ENCODE measurements at regions not wholly inside any gene's neighbourhood (a gene's known extent, or its start where the extent isn't known, plus 50 kb on each side); places are given as distances from the start of the nearest gene placed in this dataset.
A peak's percentile ranks its signal among the peaks of the same experiment; 100 is the strongest.

DNA sequence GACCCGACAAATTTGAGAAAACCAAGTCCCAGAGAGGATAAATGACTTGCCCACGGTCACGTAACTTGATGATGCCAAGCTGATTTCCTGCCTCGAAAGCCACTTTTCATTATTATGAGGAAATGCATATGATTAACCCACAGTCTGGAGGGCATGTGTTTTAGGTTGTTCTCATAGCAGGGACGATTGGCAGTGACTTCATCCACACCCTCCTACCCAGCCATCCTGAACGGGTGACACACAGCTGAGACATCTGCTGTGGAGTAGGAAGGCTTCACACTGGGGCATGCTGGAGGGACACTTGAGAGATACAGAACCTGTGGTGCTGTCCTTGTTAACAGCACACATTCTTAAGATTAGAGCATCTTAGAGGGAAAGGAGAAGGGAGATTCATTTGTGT is 65.4 kb upstream of the WDFY2 start:
- H3K4me1 ChIP-seq (ENCODE audit: control insufficient read depth, insufficient read depth, low read length) = peaks cover 19% of the 10 kb centered on the region
- WGBS (ENCODE audit: insufficient coverage) = 30% methylated on average over 6 of the region's 6 CpGs
- peak; percentile 55 to 76 (median 60) for ATAC-seq

DNA sequence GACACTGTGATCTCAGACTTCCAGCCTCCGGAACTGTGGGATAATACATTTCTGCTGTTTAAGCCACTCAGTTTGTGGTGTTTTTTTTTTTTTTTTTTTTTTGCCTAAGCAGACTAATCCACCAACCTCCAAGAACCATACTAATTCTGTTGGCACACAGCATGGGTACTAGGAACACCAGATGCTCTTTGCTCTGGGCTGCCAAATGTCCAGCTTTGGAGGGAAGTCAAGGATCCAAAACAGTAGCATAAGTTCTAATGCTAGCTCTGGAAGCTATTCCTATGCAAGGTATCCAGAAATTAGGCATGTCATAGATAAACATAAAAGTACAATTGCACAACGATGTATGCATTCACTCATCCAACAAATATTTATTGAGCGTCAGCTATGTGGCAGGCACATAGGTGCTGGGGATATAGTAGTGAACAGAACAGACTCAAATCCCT is 64.5 kb upstream of the WDFY2 start:
- intact Hi-C loops (cut with micrococcal nuclease) = no loop called here
- Histone ChIP-seq H3K36me3 (ENCODE audit: control insufficient read depth, insufficient read depth, low read length) (no peaks in the 10 kb centered on the region), H3K4me1 (ENCODE audit: control insufficient read depth, insufficient read depth, low read length) (peaks cover 22% of the 10 kb centered on the region), H3K4me3 (ENCODE audit: low read length) (no peak overlapping the region), H3K9me3 (ENCODE audit: control insufficient read depth, insufficient read depth, low read length) (no peaks in the 10 kb centered on the region), H3K27me3 (ENCODE audit: control insufficient read depth, insufficient read depth, low read length) (no peaks in the 10 kb centered on the region), H3K27ac (ENCODE audit: low read length) (no peak overlapping the region)
- Mint-ChIP-seq H3K9me3 (no peaks in the 10 kb centered on the region), H3K4me3 (no peak overlapping the region), H3K4me1 (peaks cover 13 to 19% of the 10 kb centered on the region in 2 donors), H3K36me3 (no peaks in the 10 kb centered on the region), H3K27ac (peak overlapping the region in 1 of 2 donors; percentile 83), H3K27me3 (ENCODE audit: low read depth in 2 of 2) (no peaks in the 10 kb centered on the region)
- no CpG with 5 or more reads among the region's 3 CpGs for WGBS (ENCODE audit: insufficient coverage)
- DNase-seq = no peak
- no peak for ATAC-seq
- TF ChIP-seq, protein P1, sequence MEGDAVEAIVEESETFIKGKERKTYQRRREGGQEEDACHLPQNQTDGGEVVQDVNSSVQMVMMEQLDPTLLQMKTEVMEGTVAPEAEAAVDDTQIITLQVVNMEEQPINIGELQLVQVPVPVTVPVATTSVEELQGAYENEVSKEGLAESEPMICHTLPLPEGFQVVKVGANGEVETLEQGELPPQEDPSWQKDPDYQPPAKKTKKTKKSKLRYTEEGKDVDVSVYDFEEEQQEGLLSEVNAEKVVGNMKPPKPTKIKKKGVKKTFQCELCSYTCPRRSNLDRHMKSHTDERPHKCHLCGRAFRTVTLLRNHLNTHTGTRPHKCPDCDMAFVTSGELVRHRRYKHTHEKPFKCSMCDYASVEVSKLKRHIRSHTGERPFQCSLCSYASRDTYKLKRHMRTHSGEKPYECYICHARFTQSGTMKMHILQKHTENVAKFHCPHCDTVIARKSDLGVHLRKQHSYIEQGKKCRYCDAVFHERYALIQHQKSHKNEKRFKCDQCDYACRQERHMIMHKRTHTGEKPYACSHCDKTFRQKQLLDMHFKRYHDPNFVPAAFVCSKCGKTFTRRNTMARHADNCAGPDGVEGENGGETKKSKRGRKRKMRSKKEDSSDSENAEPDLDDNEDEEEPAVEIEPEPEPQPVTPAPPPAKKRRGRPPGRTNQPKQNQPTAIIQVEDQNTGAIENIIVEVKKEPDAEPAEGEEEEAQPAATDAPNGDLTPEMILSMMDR (IDR thresholded peaks at IDR 0.05) = no peak

More for the DNA sequence above, 65.4 kb upstream of the WDFY2 start:
- Mint-ChIP-seq H3K27ac (peak overlapping the region in 1 of 2 donors; percentile 83), H3K9me3 (no peaks in the 10 kb centered on the region), H3K4me3 (no peak overlapping the region), H3K36me3 (no peaks in the 10 kb centered on the region), H3K27me3 (ENCODE audit: low read depth in 2 of 2) (no peaks in the 10 kb centered on the region), H3K4me1 (peaks cover 13 to 19% of the 10 kb centered on the region in 2 donors)
- TF ChIP-seq, protein P1 (IDR thresholded peaks at IDR 0.05) = no peak
- Histone ChIP-seq H3K9me3 (ENCODE audit: control insufficient read depth, insufficient read depth, low read length) (no peaks in the 10 kb centered on the region), H3K27me3 (ENCODE audit: control insufficient read depth, insufficient read depth, low read length) (no peaks in the 10 kb centered on the region), H3K27ac (ENCODE audit: low read length) (no peak overlapping the region), H3K4me3 (ENCODE audit: low read length) (no peak overlapping the region), H3K36me3 (ENCODE audit: control insufficient read depth, insufficient read depth, low read length) (no peaks in the 10 kb centered on the region)
- intact Hi-C loops (cut with micrococcal nuclease) = no loop called here
- peak in 1 of 2 donors; percentile 9 for DNase-seq

DNA sequence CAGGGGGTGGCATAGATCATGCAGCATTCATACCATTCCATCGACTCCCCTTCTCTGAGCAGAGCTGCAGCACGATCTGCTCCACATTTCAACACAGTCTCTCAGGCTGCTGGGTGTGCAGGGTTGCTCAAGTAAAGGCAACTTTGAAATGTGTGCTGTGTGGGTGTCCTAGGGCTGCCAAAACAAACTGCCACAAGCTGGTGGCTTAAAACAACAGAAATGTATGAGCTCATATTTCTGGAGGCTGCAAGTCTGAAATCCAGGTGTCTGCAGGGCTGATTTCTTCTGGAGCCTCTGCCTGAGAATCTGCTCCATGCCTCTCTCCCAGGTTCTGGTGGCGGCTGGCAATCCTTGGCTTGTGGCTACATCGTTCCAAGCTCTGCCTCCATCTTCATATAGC is 63.7 kb upstream of the WDFY2 start:
- no peaks in the 10 kb centered on the region for H3K36me3 Mint-ChIP-seq
- Histone ChIP-seq H3K27me3 (ENCODE audit: control insufficient read depth, insufficient read depth, low read length) (no peaks in the 10 kb centered on the region), H3K9me3 (ENCODE audit: control insufficient read depth, insufficient read depth, low read length) (no peaks in the 10 kb centered on the region), H3K36me3 (ENCODE audit: control insufficient read depth, insufficient read depth, low read length) (no peaks in the 10 kb centered on the region), H3K4me3 (ENCODE audit: low read length) (no peak overlapping the region), H3K27ac (ENCODE audit: low read length) (no peak overlapping the region), H3K4me1 (ENCODE audit: control insufficient read depth, insufficient read depth, low read length) (peaks cover 22% of the 10 kb centered on the region)
- H3K9me3 Mint-ChIP-seq = no peaks in the 10 kb centered on the region
- H3K4me1 Mint-ChIP-seq = peaks cover 13 to 19% of the 10 kb centered on the region in 2 donors
- H3K27ac Mint-ChIP-seq = peak overlapping the region in 1 of 2 donors; percentile 17
- DNase-seq (no peak), ATAC-seq (no peak)
- no peaks in the 10 kb centered on the region for H3K27me3 Mint-ChIP-seq (ENCODE audit: low read depth in 2 of 2)
- intact Hi-C loops (cut with micrococcal nuclease) = no loop called here
- no peak overlapping the region for H3K4me3 Mint-ChIP-seq
- TF ChIP-seq, protein P1 (IDR thresholded peaks at IDR 0.05) = no peak
- WGBS (ENCODE audit: insufficient coverage) = 83% methylated on average over 4 of the region's 4 CpGs

DNA sequence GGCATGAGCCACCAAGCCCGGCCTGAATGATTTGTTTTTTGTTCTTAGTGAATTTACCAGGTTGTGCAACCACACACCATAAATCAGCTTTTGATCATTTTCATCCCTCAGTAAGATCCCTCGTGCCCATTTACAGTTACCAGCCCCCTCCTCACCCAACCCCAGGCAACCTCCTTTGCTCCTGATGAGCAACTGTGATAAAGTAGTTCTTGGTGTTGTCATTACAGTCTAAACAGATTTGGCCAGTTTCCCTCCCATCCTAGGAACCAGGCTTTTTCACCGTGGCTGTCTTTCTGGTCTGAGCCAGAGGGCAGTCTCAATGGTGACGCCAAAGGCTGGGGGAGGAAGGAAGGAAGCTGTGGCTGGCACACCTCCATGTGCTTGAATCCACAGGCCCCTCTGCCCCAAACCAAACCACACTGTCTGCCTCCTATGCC is 61.2 kb upstream of the WDFY2 start:
- H3K9me3 ChIP-seq (ENCODE audit: control insufficient read depth, insufficient read depth, low read length) = no peaks in the 10 kb centered on the region

More for the DNA sequence above, 61.2 kb upstream of the WDFY2 start:
- intact Hi-C loops (cut with micrococcal nuclease) = no loop called here
- WGBS (ENCODE audit: insufficient coverage) = 0% methylated on average over 2 of the region's 4 CpGs
- no peaks in the 10 kb centered on the region for H3K27me3 ChIP-seq (ENCODE audit: control insufficient read depth, insufficient read depth, low read length)
- no peaks in the 10 kb centered on the region for H3K36me3 ChIP-seq (ENCODE audit: control insufficient read depth, insufficient read depth, low read length)
- ATAC-seq (peak; percentile 51 to 92 (median 75)), DNase-seq (peak; percentile 33 to 53)
- peaks cover 22% of the 10 kb centered on the region for H3K4me1 ChIP-seq (ENCODE audit: control insufficient read depth, insufficient read depth, low read length)
- H3K4me3 Mint-ChIP-seq = peak overlapping the region; percentile 56
- no peaks in the 10 kb centered on the region for H3K36me3 Mint-ChIP-seq
- H3K27me3 Mint-ChIP-seq (ENCODE audit: low read depth in 2 of 2) = no peaks in the 10 kb centered on the region
- H3K4me1 Mint-ChIP-seq = peaks cover 20 to 24% of the 10 kb centered on the region in 2 donors
- peak overlapping the region; percentile 36 for H3K27ac ChIP-seq (ENCODE audit: low read length)
- H3K4me3 ChIP-seq (ENCODE audit: low read length) = no peak overlapping the region
- TF ChIP-seq, protein P1 (IDR thresholded peaks at IDR 0.05) = no peak
- peaks cover 0 to 2% of the 10 kb centered on the region in 2 donors for H3K9me3 Mint-ChIP-seq
- peak overlapping the region; percentile 58 to 68 for H3K27ac Mint-ChIP-seq
